ENCODE measurements at regions not wholly inside any gene's neighbourhood (a gene's known extent, or its start where the extent isn't known, plus 50 kb on each side); places are given as distances from the start of the nearest gene placed in this dataset.

- TF ChIP-seq POLR2A (IDR thresholded peaks at IDR 0.05) (no peak), POLR2AphosphoS5 (IDR thresholded peaks at IDR 0.05; ENCODE audit: insufficient read depth in 1 of 2, low read depth in 1 of 2) (no peak)
Observed at GRCh38 chr9:120294003-120294402, 286.0 kb downstream of the CDK5RAP2 start.
